Ovary (tissue), 3 donors: ENCODE measurements at regions not wholly inside any gene's neighbourhood (a gene's known extent, or its start where the extent isn't known, plus 50 kb on each side); places are given as distances from the start of the nearest gene placed in this dataset.

Experiments
- EP300 ChIP-seq: sonication (generic); formaldehyde crosslinking; IDR thresholded peaks from one replicate; pipeline ENCODE4 v1.6.1; 2017; ENCODE audit warnings: antibody characterized with exemption
- TF ChIP-seq, protein P1 (sequence below), 3 donors: fragments of 450-650 bp in 2 of 3; fragments of 200-600 bp in 1 of 3; IDR thresholded peaks; one replicate each; pipeline versions ENCODE4 v1.5.1 to v1.8.0; 2016 to 2022; ENCODE audit warnings: antibody characterized with exemption in 3 of 3, mild to moderate bottlenecking in 1 of 3
- donor health status: DM: no; HTN: no; CAD: no.

DNA sequence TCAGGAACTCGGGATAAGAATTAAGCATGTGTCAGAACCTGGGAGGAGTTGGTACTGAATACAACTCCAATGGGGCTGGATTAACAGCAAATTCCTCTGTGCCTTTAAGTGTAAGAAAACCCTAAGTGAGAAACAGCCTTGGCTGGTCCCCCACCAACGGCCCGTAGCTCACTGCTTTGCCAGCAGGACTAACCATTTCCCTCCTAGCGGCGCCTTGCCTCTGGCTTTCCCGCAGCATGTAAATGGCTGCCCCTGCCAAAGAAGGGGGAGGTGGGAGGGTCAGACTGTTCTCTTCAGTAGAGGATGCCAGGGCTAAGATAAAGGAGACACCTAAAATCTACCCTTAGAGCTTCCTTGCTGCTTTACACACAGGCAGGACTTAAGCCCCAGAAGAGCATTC lies 51.0 kb upstream of the SH3GL3 start:
- TF ChIP-seq, protein P1, sequence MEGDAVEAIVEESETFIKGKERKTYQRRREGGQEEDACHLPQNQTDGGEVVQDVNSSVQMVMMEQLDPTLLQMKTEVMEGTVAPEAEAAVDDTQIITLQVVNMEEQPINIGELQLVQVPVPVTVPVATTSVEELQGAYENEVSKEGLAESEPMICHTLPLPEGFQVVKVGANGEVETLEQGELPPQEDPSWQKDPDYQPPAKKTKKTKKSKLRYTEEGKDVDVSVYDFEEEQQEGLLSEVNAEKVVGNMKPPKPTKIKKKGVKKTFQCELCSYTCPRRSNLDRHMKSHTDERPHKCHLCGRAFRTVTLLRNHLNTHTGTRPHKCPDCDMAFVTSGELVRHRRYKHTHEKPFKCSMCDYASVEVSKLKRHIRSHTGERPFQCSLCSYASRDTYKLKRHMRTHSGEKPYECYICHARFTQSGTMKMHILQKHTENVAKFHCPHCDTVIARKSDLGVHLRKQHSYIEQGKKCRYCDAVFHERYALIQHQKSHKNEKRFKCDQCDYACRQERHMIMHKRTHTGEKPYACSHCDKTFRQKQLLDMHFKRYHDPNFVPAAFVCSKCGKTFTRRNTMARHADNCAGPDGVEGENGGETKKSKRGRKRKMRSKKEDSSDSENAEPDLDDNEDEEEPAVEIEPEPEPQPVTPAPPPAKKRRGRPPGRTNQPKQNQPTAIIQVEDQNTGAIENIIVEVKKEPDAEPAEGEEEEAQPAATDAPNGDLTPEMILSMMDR (IDR thresholded peaks at IDR 0.05) = no peak
- no peak for TF ChIP-seq EP300
